ENCODE measurements at regions not wholly inside any gene's neighbourhood (a gene's known extent, or its start where the extent isn't known, plus 50 kb on each side); places are given as distances from the start of the nearest gene placed in this dataset.

GRCh38 chr1:244200596-244200995 is 149.5 kb downstream of the ZBTB18 start:
- 87 to 92% methylated on average over 8 of the region's 8 CpGs for WGBS, 2 donors

GRCh38 chr1:244201750-244202149 is 150.7 kb downstream of the ZBTB18 start:
- H3K27me3 ChIP-seq: no peaks in the 10 kb centered on the region
- no peaks in the 10 kb centered on the region for H3K36me3 ChIP-seq
- TF ChIP-seq POLR2A (IDR thresholded peaks at IDR 0.05) (no peak), CTCF (IDR thresholded peaks at IDR 0.05) (no peak)
- intact Hi-C loops (cut with DNase I): no loop called here
- no peak overlapping the region for H3K4me3 ChIP-seq
- DNase-seq: no peak
- H3K27ac ChIP-seq: no peak overlapping the region
- no peaks in the 10 kb centered on the region for H3K4me1 ChIP-seq
- WGBS, 2 donors: 90 to 92% methylated on average over 8 of the region's 8 CpGs
- no peaks in the 10 kb centered on the region for H3K9me3 ChIP-seq

More at GRCh38 chr1:244200596-244200995, 149.5 kb downstream of the ZBTB18 start:
- Histone ChIP-seq H3K36me3 (no peaks in the 10 kb centered on the region), H3K9me3 (no peaks in the 10 kb centered on the region), H3K27ac (no peak overlapping the region), H3K27me3 (no peaks in the 10 kb centered on the region), H3K4me1 (no peaks in the 10 kb centered on the region), H3K4me3 (no peak overlapping the region)
- intact Hi-C loops (cut with DNase I): no loop called here
- no peak for TF ChIP-seq CTCF (IDR thresholded peaks at IDR 0.05)
- no peak for TF ChIP-seq POLR2A (IDR thresholded peaks at IDR 0.05)
- no peak for TF ChIP-seq EP300 (IDR thresholded peaks at IDR 0.05)
- TF ChIP-seq POLR2AphosphoS5 (IDR thresholded peaks at IDR 0.05): no peak
- DNase-seq: no peak

- TF ChIP-seq CTCF (IDR thresholded peaks at IDR 0.05): no peak
- TF ChIP-seq EP300 (IDR thresholded peaks at IDR 0.05): no peak
- no peak for TF ChIP-seq POLR2A (IDR thresholded peaks at IDR 0.05)
- TF ChIP-seq POLR2AphosphoS5 (IDR thresholded peaks at IDR 0.05): no peak
- Histone ChIP-seq H3K36me3 (no peaks in the 10 kb centered on the region), H3K9me3 (no peaks in the 10 kb centered on the region), H3K4me1 (no peaks in the 10 kb centered on the region), H3K27ac (no peak overlapping the region), H3K4me3 (no peak overlapping the region), H3K27me3 (no peaks in the 10 kb centered on the region)
- intact Hi-C loops (cut with DNase I): no loop called here
- 88% methylated on average over 9 of the region's 9 CpGs for WGBS, 2 donors
- no peak for DNase-seq
Observed at GRCh38 chr1:244204004-244204403, 152.9 kb downstream of the ZBTB18 start.

GRCh38 chr1:244205171-244205570 is 154.1 kb downstream of the ZBTB18 start:
- Histone ChIP-seq H3K9me3 (no peaks in the 10 kb centered on the region), H3K27ac (no peak overlapping the region), H3K27me3 (no peaks in the 10 kb centered on the region), H3K4me1 (no peaks in the 10 kb centered on the region), H3K4me3 (no peak overlapping the region), H3K36me3 (no peaks in the 10 kb centered on the region)
- TF ChIP-seq POLR2A (IDR thresholded peaks at IDR 0.05) (no peak), POLR2AphosphoS5 (IDR thresholded peaks at IDR 0.05) (no peak), CTCF (IDR thresholded peaks at IDR 0.05) (no peak), EP300 (IDR thresholded peaks at IDR 0.05) (no peak)
- 83 to 84% methylated on average over 3 of the region's 3 CpGs for WGBS, 2 donors
- intact Hi-C loops (cut with DNase I): no loop called here
- DNase-seq: no peak

- Histone ChIP-seq H3K4me1 (no peaks in the 10 kb centered on the region), H3K9me3 (no peaks in the 10 kb centered on the region), H3K4me3 (no peak overlapping the region), H3K27ac (no peak overlapping the region), H3K36me3 (no peaks in the 10 kb centered on the region), H3K27me3 (no peaks in the 10 kb centered on the region)
- TF ChIP-seq CTCF (IDR thresholded peaks at IDR 0.05) (no peak), POLR2AphosphoS5 (IDR thresholded peaks at IDR 0.05) (no peak), POLR2A (IDR thresholded peaks at IDR 0.05) (no peak), EP300 (IDR thresholded peaks at IDR 0.05) (no peak)
- intact Hi-C loops (cut with DNase I): no loop called here
- no peak for DNase-seq
- 96 to 97% methylated on average over 3 of the region's 3 CpGs for WGBS, 2 donors
Observed at GRCh38 chr1:244205906-244206305, 154.8 kb downstream of the ZBTB18 start.
